Neural progenitor cell (in vitro differentiated cells): ENCODE measurements at regions not wholly inside any gene's neighbourhood (a gene's known extent, or its start where the extent isn't known, plus 50 kb on each side); places are given as distances from the start of the nearest gene placed in this dataset.

Experiments
- DNase-seq: peaks from one replicate; pipeline ENCODE4 v3.0.0-alpha.2; 2016; ENCODE audit warnings: low spot score
- H2AFZ ChIP-seq: fragments of 200-600 bp; sonication (generic); replicated peaks from 2 replicates; pipeline ENCODE4 v1.6.1; 2016; ENCODE audit warnings: antibody characterized with exemption
- H3F3A ChIP-seq: fragments of 200-600 bp; sonication (generic); 2 replicates; pipeline ENCODE4 v1.6.1; 2016; ENCODE audit warnings: antibody characterized with exemption, low read depth
- H3K27ac ChIP-seq: fragments of 200-600 bp; sonication (generic); 2 replicates; pipeline ENCODE4 v1.5.1; 2016; ENCODE audit warnings: mild to moderate bottlenecking
- H3K27me3 ChIP-seq: fragments of 200-600 bp; sonication (generic); 2 replicates; pipeline ENCODE4 v1.6.1; 2016; ENCODE audit warnings: mild to moderate bottlenecking, moderate library complexity
- H3K36me3 ChIP-seq: fragments of 200-600 bp; sonication (generic); 2 replicates; pipeline ENCODE4 v1.5.1; 2016
- H3K4me1 ChIP-seq: fragments of 200-600 bp; sonication (generic); 2 replicates; pipeline ENCODE4 v1.6.1; 2016; ENCODE audit warnings: mixed run types
- H3K4me2 ChIP-seq: fragments of 200-600 bp; sonication (generic); 2 replicates; pipeline ENCODE4 v1.6.1; 2016
- H3K4me3 ChIP-seq: fragments of 200-600 bp; sonication (generic); 2 replicates; pipeline ENCODE4 v1.5.1; 2016
- H3K79me2 ChIP-seq: fragments of 200-600 bp; sonication (generic); 2 replicates; pipeline ENCODE4 v1.6.1; 2016; ENCODE audit warnings: low read depth
- H3K9ac ChIP-seq: fragments of 200-600 bp; sonication (generic); 2 replicates; pipeline ENCODE4 v1.6.1; 2016
- H3K9me3 ChIP-seq: fragments of 200-600 bp; sonication (generic); 2 replicates; pipeline ENCODE4 v1.5.1; 2016; ENCODE audit warnings: low read depth
- H4K20me1 ChIP-seq: fragments of 200-600 bp; sonication (generic); 2 replicates; pipeline ENCODE4 v1.6.1; 2016; ENCODE audit warnings: low read depth
- H3K27ac Mint-ChIP-seq: 3 replicates; pipeline ENCODE4 v1.8.0; 2021; ENCODE audit warnings: mixed read lengths
- H3K27me3 Mint-ChIP-seq: 2 replicates; pipeline ENCODE4 v1.8.0; 2022; ENCODE audit warnings: low read depth, mild to moderate bottlenecking, inconsistent platforms, moderate library complexity, mixed read lengths; ENCODE audit not compliant: insufficient read depth
- H3K36me3 Mint-ChIP-seq: 3 replicates; pipeline ENCODE4 v1.8.0; 2021; ENCODE audit warnings: mixed read lengths
- H3K4me1 Mint-ChIP-seq: 3 replicates; pipeline ENCODE4 v1.8.0; 2021; ENCODE audit warnings: mixed read lengths
- H3K4me3 Mint-ChIP-seq: 3 replicates; pipeline ENCODE4 v1.8.0; 2021; ENCODE audit warnings: mild to moderate bottlenecking, moderate library complexity, mixed read lengths
- H3K9me3 Mint-ChIP-seq: 3 replicates; pipeline ENCODE4 v1.8.0; 2020; ENCODE audit warnings: mixed read lengths
- EZH2 ChIP-seq: fragments of 200-600 bp; sonication (generic); IDR thresholded peaks from 2 replicates; pipeline ENCODE4 v1.6.1; 2017; ENCODE audit warnings: antibody characterized with exemption, mild to moderate bottlenecking, moderate library complexity
- EZH2phosphoT487 ChIP-seq: fragments of 200-600 bp; sonication (generic); IDR thresholded peaks from 2 replicates; pipeline ENCODE4 v1.6.1; 2017; ENCODE audit warnings: antibody characterized with exemption
- TF ChIP-seq, protein P1 (sequence below): fragments of 200-600 bp; sonication (generic); IDR thresholded peaks from 2 replicates; pipeline ENCODE4 v1.5.1; 2017; ENCODE audit warnings: antibody characterized with exemption, mild to moderate bottlenecking

DNA sequence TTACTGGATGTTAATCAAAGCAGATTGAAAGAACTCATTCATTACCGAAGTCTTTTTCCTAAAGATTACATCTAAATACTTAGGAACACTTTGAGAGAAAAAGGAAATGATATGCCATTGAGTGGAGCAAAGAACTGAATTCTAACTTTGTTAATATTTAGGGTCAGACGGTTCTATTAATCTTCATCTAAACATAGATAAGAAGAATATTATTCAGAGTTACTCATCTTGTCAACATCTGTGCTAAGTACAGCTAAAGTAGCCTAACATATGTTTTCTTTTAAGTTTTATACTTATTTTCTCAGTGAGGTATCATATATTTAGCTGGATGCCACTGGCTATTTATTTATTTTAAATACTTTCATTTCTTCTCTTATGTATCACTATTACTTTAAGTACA is 1763.7 kb downstream of the EFNA5 start:
- H3K36me3 Mint-ChIP-seq: no peaks in the 10 kb centered on the region
- no peak for DNase-seq
- no peak overlapping the region for H3K27ac Mint-ChIP-seq
- no peaks in the 10 kb centered on the region for H3K27me3 Mint-ChIP-seq
- H3K9me3 Mint-ChIP-seq: no peaks in the 10 kb centered on the region
- no peaks in the 10 kb centered on the region for H4K20me1 ChIP-seq
- H3K36me3 ChIP-seq: no peaks in the 10 kb centered on the region
- TF ChIP-seq EZH2 (no peak), EZH2phosphoT487 (no peak)
- TF ChIP-seq, protein P1, sequence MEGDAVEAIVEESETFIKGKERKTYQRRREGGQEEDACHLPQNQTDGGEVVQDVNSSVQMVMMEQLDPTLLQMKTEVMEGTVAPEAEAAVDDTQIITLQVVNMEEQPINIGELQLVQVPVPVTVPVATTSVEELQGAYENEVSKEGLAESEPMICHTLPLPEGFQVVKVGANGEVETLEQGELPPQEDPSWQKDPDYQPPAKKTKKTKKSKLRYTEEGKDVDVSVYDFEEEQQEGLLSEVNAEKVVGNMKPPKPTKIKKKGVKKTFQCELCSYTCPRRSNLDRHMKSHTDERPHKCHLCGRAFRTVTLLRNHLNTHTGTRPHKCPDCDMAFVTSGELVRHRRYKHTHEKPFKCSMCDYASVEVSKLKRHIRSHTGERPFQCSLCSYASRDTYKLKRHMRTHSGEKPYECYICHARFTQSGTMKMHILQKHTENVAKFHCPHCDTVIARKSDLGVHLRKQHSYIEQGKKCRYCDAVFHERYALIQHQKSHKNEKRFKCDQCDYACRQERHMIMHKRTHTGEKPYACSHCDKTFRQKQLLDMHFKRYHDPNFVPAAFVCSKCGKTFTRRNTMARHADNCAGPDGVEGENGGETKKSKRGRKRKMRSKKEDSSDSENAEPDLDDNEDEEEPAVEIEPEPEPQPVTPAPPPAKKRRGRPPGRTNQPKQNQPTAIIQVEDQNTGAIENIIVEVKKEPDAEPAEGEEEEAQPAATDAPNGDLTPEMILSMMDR: no peak
- no peak overlapping the region for H3K27ac ChIP-seq
- no peaks in the 10 kb centered on the region for H3K9me3 ChIP-seq
- H3K4me3 ChIP-seq: no peak overlapping the region
- no peak overlapping the region for H3K4me2 ChIP-seq
- H3K9ac ChIP-seq: no peak overlapping the region
- no peak overlapping the region for H3K4me3 Mint-ChIP-seq
- H3K79me2 ChIP-seq: no peaks in the 10 kb centered on the region
- H2AFZ ChIP-seq: no peak overlapping the region
- no peaks in the 10 kb centered on the region for H3F3A ChIP-seq
- H3K27me3 ChIP-seq: no peaks in the 10 kb centered on the region
- H3K4me1 ChIP-seq: no peaks in the 10 kb centered on the region
- no peaks in the 10 kb centered on the region for H3K4me1 Mint-ChIP-seq

DNA sequence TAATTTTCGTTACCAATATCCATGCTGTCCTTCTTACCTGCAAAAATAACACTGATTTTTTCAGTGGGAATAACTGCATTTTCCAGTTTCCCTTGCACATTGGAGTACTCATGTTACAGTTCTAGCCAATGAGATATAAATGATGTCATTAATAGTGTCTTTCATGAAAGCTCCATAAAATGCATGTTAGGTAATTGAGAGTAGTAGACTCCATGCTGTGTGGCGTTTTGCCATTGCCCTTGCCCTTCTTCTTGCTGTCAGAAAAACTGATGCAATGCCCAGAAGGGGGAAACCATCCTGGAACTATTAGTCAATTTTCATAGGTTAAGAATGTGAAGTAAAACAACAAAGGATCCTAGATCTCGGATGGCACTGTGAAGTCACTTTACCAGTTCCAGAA is 1765.3 kb downstream of the EFNA5 start:
- no peak overlapping the region for H3K27ac Mint-ChIP-seq
- H3K9me3 Mint-ChIP-seq: no peaks in the 10 kb centered on the region
- H3K27me3 ChIP-seq: no peaks in the 10 kb centered on the region
- no peaks in the 10 kb centered on the region for H3K27me3 Mint-ChIP-seq
- no peak for TF ChIP-seq EZH2phosphoT487
- TF ChIP-seq, protein P1: no peak
- no peak for TF ChIP-seq EZH2
- H3K4me3 Mint-ChIP-seq: no peak overlapping the region
- H3K4me3 ChIP-seq: no peak overlapping the region
- no peaks in the 10 kb centered on the region for H3K4me1 Mint-ChIP-seq
- no peaks in the 10 kb centered on the region for H3K36me3 Mint-ChIP-seq
- H3F3A ChIP-seq: no peaks in the 10 kb centered on the region
- no peaks in the 10 kb centered on the region for H3K4me1 ChIP-seq
- no peaks in the 10 kb centered on the region for H3K79me2 ChIP-seq
- no peaks in the 10 kb centered on the region for H4K20me1 ChIP-seq
- no peaks in the 10 kb centered on the region for H3K36me3 ChIP-seq
- H3K27ac ChIP-seq: no peak overlapping the region
- no peak for DNase-seq
- H2AFZ ChIP-seq: no peak overlapping the region
- no peaks in the 10 kb centered on the region for H3K9me3 ChIP-seq
- no peak overlapping the region for H3K4me2 ChIP-seq
- no peak overlapping the region for H3K9ac ChIP-seq

DNA sequence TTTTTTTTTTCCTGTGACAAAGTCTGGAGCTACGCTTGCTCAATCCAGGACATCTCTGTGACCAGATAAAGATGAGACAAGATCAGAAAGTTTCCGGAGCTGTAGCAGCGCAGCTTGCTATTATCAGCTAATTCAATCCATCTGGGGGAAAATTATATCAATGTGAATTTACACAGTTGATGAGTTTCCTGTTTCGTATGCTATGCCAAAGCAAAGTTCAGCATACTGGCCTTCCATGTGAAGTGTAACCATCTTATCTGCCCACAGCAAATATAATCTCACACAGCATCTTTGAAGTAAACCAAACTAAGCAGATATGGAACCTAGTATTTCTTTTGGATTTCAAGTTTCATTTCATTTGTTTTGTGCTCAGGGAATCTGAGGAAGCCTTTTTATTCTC is 1767.7 kb downstream of the EFNA5 start:
- H3K4me3 Mint-ChIP-seq: no peak overlapping the region
- Histone ChIP-seq H3K4me3 (no peak overlapping the region), H3K36me3 (no peaks in the 10 kb centered on the region), H3K9ac (no peak overlapping the region), H3F3A (no peaks in the 10 kb centered on the region), H3K9me3 (no peaks in the 10 kb centered on the region), H3K4me2 (no peak overlapping the region), H3K4me1 (no peaks in the 10 kb centered on the region), H3K27ac (no peak overlapping the region), H3K27me3 (no peaks in the 10 kb centered on the region), H4K20me1 (no peaks in the 10 kb centered on the region), H2AFZ (no peak overlapping the region), H3K79me2 (no peaks in the 10 kb centered on the region)
- no peak overlapping the region for H3K27ac Mint-ChIP-seq
- no peaks in the 10 kb centered on the region for H3K27me3 Mint-ChIP-seq
- TF ChIP-seq EZH2phosphoT487 (no peak), EZH2 (no peak)
- TF ChIP-seq, protein P1: no peak
- no peaks in the 10 kb centered on the region for H3K36me3 Mint-ChIP-seq
- no peaks in the 10 kb centered on the region for H3K4me1 Mint-ChIP-seq
- DNase-seq: no peak
- no peaks in the 10 kb centered on the region for H3K9me3 Mint-ChIP-seq

DNA sequence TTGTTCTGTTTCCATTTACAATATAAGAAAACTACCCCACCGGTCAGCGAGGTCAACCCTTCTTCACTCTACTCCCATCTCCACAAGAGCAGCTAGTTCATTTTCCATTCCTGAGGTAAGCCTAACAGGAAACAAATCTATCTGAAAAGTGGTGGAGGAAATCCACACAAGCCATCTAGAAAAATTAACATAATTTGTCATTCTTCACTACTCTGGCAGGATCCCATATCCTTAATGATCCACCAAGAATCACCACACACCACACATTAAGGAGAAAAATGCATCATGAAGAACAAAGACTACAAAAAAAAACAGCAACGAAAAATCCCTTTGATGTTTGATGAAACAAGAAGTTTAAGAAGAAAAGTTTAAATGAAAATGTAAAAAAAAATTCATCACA is 1771.0 kb downstream of the EFNA5 start:
- Histone ChIP-seq H3F3A (no peaks in the 10 kb centered on the region), H3K9me3 (no peaks in the 10 kb centered on the region), H3K27me3 (no peaks in the 10 kb centered on the region), H3K9ac (no peak overlapping the region), H4K20me1 (no peaks in the 10 kb centered on the region), H2AFZ (no peak overlapping the region), H3K4me2 (no peak overlapping the region), H3K36me3 (no peaks in the 10 kb centered on the region), H3K27ac (no peak overlapping the region), H3K4me3 (no peak overlapping the region), H3K79me2 (no peaks in the 10 kb centered on the region), H3K4me1 (peaks cover 15% of the 10 kb centered on the region)
- no peaks in the 10 kb centered on the region for H3K9me3 Mint-ChIP-seq
- TF ChIP-seq, protein P1: no peak
- no peak for TF ChIP-seq EZH2phosphoT487
- TF ChIP-seq EZH2: no peak
- H3K4me1 Mint-ChIP-seq: no peaks in the 10 kb centered on the region
- no peaks in the 10 kb centered on the region for H3K27me3 Mint-ChIP-seq
- H3K36me3 Mint-ChIP-seq: no peaks in the 10 kb centered on the region
- H3K27ac Mint-ChIP-seq: no peak overlapping the region
- no peak for DNase-seq
- no peak overlapping the region for H3K4me3 Mint-ChIP-seq
